ENCODE measurements at regions not wholly inside any gene's neighbourhood (a gene's known extent, or its start where the extent isn't known, plus 50 kb on each side); places are given as distances from the start of the nearest gene placed in this dataset.

DNA sequence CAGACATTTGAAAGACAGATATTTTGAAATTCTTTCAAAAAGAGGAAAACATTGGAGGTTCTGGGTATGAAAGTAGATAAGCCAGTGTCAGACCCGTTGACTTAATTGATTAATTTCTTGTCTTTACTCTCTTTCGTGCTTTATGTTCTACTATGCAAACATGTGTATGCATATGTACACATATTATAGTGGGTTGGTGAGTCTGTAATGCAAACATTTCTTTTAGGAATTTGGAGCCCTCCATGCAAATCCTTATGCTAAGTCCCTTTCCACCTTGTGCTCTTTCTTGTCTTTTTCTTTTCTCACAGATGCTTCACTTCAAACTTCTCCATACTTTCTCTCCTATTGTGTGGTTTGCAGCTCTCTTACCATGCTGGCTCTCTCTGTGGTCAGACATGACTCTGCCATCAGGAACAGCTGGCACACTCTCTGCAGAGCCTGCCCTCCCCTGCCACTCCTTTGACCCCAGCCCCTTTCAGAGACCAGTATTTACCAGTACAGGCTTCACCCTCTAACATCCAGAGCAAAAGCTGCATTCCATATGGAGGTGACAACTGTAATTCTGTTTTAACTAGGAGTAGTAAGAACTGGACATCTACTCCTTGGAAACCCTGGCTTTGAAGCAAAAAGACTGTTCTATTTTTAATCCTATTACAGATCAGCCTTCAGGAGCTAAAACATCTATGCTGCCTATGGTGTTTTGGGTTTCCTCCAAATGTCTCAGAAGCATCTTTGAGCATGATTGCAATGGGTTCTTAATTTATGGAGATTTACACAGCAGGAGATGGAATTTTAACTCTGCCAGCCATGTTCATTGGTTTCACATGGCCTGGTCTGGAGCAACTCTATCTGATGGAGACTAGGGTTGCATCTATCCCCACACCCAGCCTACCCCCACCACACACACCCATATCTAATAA, 386.9 kb upstream of the FAT3 start:
- TF ChIP-seq, protein P1, sequence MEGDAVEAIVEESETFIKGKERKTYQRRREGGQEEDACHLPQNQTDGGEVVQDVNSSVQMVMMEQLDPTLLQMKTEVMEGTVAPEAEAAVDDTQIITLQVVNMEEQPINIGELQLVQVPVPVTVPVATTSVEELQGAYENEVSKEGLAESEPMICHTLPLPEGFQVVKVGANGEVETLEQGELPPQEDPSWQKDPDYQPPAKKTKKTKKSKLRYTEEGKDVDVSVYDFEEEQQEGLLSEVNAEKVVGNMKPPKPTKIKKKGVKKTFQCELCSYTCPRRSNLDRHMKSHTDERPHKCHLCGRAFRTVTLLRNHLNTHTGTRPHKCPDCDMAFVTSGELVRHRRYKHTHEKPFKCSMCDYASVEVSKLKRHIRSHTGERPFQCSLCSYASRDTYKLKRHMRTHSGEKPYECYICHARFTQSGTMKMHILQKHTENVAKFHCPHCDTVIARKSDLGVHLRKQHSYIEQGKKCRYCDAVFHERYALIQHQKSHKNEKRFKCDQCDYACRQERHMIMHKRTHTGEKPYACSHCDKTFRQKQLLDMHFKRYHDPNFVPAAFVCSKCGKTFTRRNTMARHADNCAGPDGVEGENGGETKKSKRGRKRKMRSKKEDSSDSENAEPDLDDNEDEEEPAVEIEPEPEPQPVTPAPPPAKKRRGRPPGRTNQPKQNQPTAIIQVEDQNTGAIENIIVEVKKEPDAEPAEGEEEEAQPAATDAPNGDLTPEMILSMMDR (IDR thresholded peaks at IDR 0.05) = no peak
- no peaks in the 10 kb centered on the region for H3K4me1 ChIP-seq
- H3K9me3 ChIP-seq = no peaks in the 10 kb centered on the region
- no peak for DNase-seq
- H3K36me3 ChIP-seq = no peaks in the 10 kb centered on the region
- H3K9ac ChIP-seq (ENCODE audit: low read depth in 2 of 2, low read length in 2 of 2) = no peak overlapping the region
- H3K27me3 ChIP-seq = no peaks in the 10 kb centered on the region
- intact Hi-C loops (cut with DNase I) = no loop called here
- H3K27ac ChIP-seq = no peak overlapping the region
- no peak overlapping the region for H3K4me3 ChIP-seq

DNA sequence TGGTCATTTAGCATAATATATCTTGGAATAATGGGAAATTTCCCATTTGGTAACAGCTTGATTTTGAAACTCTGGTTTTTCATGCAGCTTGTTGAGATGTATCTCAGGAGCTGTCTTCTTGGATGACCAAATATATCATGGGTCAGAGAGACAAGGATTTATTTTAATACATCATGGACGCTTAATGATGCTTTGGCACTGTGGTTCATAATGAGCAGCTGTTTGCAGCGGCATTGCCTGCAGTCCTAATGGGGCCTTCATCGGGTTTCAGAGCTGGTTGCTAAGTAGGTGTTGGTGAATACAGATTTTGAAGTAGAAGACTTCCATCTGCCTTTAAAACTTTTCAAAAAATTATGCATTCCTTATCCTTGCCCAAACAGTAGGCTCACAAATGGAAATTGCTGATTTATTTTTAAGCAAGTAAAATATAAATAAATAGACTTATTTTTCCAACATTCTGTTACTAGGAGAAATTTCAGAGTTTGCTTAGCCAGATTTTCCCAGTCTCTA, 389.5 kb upstream of the FAT3 start:
- Histone ChIP-seq H3K9ac (ENCODE audit: low read depth in 2 of 2, low read length in 2 of 2) (no peak overlapping the region), H3K27ac (no peak overlapping the region), H3K4me1 (no peaks in the 10 kb centered on the region), H3K27me3 (no peaks in the 10 kb centered on the region), H3K36me3 (no peaks in the 10 kb centered on the region), H3K4me3 (no peak overlapping the region), H3K9me3 (no peaks in the 10 kb centered on the region)
- TF ChIP-seq, protein P1 (IDR thresholded peaks at IDR 0.05) = no peak
- intact Hi-C loops (cut with DNase I) = no loop called here
- no peak for DNase-seq

DNA sequence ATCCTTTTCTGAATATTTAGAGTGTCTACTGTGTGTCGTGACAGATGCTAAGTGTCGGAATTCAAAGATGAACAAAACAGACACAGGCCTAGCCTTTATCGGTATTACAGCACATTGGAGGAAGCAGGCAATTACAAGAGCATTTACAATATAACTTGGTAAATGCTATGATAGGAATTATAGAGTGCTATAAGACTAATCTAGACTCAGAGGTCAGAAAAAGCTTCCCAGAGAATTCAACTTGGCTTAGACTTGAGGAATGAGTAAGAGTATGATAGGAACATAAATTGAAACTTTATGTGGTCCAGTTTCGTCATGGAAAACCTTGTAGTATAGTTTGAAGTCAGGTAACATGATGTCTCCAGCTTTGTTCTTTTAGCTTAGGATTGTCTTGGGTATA, 395.7 kb upstream of the FAT3 start:
- Histone ChIP-seq H3K4me3 (no peak overlapping the region), H3K4me1 (no peaks in the 10 kb centered on the region), H3K9me3 (no peaks in the 10 kb centered on the region), H3K27ac (no peak overlapping the region), H3K36me3 (no peaks in the 10 kb centered on the region), H3K27me3 (no peaks in the 10 kb centered on the region), H3K9ac (ENCODE audit: low read depth in 2 of 2, low read length in 2 of 2) (no peak overlapping the region)
- DNase-seq = no peak
- TF ChIP-seq, protein P1 (IDR thresholded peaks at IDR 0.05) = no peak
- intact Hi-C loops (cut with DNase I) = no loop called here

DNA sequence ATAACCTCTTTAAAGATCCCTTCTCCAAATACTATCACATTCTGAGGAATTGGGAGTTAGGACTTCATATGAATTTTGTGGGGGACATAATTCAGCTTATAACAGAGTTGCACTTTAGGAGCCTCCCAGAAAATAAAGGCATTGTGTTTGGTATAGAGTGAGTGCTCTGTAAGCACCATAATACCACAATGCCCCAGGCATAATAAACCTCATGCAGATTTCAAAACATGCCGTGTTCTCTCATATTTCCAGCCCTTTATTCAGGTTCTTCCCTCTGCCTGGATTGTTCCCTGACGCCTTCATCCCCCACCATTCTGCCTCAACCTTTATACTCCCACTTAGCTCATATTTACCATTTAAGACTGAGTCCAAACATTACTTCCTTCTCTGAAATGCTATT, 398.8 kb upstream of the FAT3 start:
- H3K4me3 ChIP-seq = no peak overlapping the region
- H3K9me3 ChIP-seq = no peaks in the 10 kb centered on the region
- no peak overlapping the region for H3K9ac ChIP-seq (ENCODE audit: low read depth in 2 of 2, low read length in 2 of 2)
- no peak overlapping the region for H3K27ac ChIP-seq
- H3K4me1 ChIP-seq = no peaks in the 10 kb centered on the region
- intact Hi-C loops (cut with DNase I) = no loop called here
- no peak for DNase-seq
- H3K36me3 ChIP-seq = no peaks in the 10 kb centered on the region
- TF ChIP-seq, protein P1 (IDR thresholded peaks at IDR 0.05) = no peak
- H3K27me3 ChIP-seq = no peaks in the 10 kb centered on the region

DNA sequence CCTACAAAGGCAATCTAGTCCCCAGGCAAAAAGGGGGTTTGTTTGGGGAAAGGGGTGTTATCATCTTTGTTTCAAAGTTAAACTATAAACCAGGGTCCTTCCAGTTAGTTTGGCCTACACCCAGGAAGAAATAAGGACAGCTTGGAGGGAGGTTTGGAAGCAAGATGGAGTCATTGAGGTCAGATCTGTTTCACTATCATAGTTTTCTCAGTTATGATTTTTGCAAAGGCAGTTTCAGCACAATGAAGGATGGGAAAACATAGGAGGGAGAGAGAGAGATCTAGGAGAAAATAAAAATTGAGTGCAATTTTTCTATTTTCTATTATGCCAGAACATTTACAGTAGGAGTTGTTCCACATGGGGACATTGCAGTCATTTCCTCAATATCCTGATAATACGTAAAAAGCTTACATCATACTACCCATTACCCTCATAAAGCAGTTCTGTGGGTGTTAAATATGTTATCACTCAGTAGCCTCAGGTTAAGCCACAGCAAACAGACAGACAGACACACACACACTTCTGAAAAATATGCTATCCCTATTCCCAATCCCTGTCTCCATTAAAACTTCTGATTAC, 401.3 kb upstream of the FAT3 start:
- TF ChIP-seq, protein P1 (IDR thresholded peaks at IDR 0.05) = no peak
- intact Hi-C loops (cut with DNase I) = no loop called here

More for the DNA sequence above, 401.3 kb upstream of the FAT3 start:
- no peak for DNase-seq
- Histone ChIP-seq H3K36me3 (no peaks in the 10 kb centered on the region), H3K4me1 (no peaks in the 10 kb centered on the region), H3K9me3 (no peaks in the 10 kb centered on the region), H3K4me3 (no peak overlapping the region), H3K9ac (ENCODE audit: low read depth in 2 of 2, low read length in 2 of 2) (no peak overlapping the region), H3K27ac (no peak overlapping the region), H3K27me3 (no peaks in the 10 kb centered on the region)
